IMR-90 (cell line): ENCODE measurements at regions not wholly inside any gene's neighbourhood (a gene's known extent, or its start where the extent isn't known, plus 50 kb on each side); places are given as distances from the start of the nearest gene placed in this dataset.

ENCODE experiments used
- ATAC-seq: fragments of 200-7000 bp; cut with Tn5 transposase; 2 replicates; pipeline ENCODE4 v1.9.1; 2020; ENCODE audit warnings: low read depth, mild to moderate bottlenecking, moderate library complexity
- BruUV-seq: library from RNA; stranded (reverse); fragments of 400-500 nt; replicated peaks from 2 replicates; lab custom pipeline; 2021; lab: Mats Ljungman, UMichigan
- CTCF ChIA-PET: fragments of 300-600 bp; formaldehyde crosslinking; extraction: SDS; loops from one replicate; lab custom pipeline; 2021; ENCODE audit warnings: antibody characterized with exemption; lab: Yijun Ruan, JAX
- POLR2A ChIA-PET: fragments of 300-600 bp; sonication (Branson Sonifier 250); formaldehyde crosslinking; loops from one replicate; lab custom pipeline; 2022; ENCODE audit warnings: antibody characterized with exemption; ENCODE audit not compliant: unreplicated experiment; lab: Charles Lee
- DNase-seq: peaks from one replicate; pipeline ENCODE4 v3.0.0; 2013
- H2AFZ ChIP-seq: replicated peaks from 2 replicates; pipeline ENCODE3; 2013; ENCODE audit warnings: low read length, mild to moderate bottlenecking; ENCODE audit not compliant: poor library complexity
- H2AK5ac ChIP-seq: 2 replicates; pipeline ENCODE4 v1.6.1; 2013; ENCODE audit warnings: low read depth, low read length, inconsistent platforms
- H2AK9ac ChIP-seq: replicated peaks from 2 replicates; pipeline ENCODE3; 2013; ENCODE audit warnings: mild to moderate bottlenecking, low read depth, low read length, moderate library complexity; ENCODE audit not compliant: poor library complexity
- H2BK120ac ChIP-seq: 2 replicates; pipeline ENCODE4 v1.6.1; 2013; ENCODE audit warnings: low read depth, low read length, inconsistent platforms
- H2BK15ac ChIP-seq: 3 replicates; pipeline ENCODE4 v1.6.1; 2013; ENCODE audit warnings: low read depth, low read length, inconsistent platforms
- H2BK20ac ChIP-seq: 2 replicates; pipeline ENCODE4 v1.6.1; 2013; ENCODE audit warnings: low read depth, mild to moderate bottlenecking, inconsistent platforms, low read length, moderate library complexity
- H2BK5ac ChIP-seq: 2 replicates; pipeline ENCODE4 v1.6.1; 2013; ENCODE audit warnings: mild to moderate bottlenecking, low read depth, low read length, inconsistent platforms; ENCODE audit not compliant: poor library complexity, severe bottlenecking
- H3K14ac ChIP-seq: replicated peaks from 2 replicates; pipeline ENCODE4 v1.6.1; 2013; ENCODE audit warnings: low read depth, low read length, inconsistent platforms
- H3K18ac ChIP-seq: 2 replicates; pipeline ENCODE4 v1.6.1; 2013; ENCODE audit warnings: low read depth, low read length, control low read depth
- H3K23ac ChIP-seq: 2 replicates; pipeline ENCODE4 v1.6.1; 2013; ENCODE audit warnings: low read depth, low read length, inconsistent platforms
- H3K27ac ChIP-seq: 2 replicates; pipeline ENCODE4 v1.5.1; 2013; ENCODE audit warnings: mild to moderate bottlenecking, control low read depth, low read length; ENCODE audit not compliant: insufficient read depth
- H3K27me3 ChIP-seq: 2 replicates; pipeline ENCODE4 v1.6.1; 2013; ENCODE audit warnings: low read length; ENCODE audit not compliant: control insufficient read depth, insufficient read depth
- H3K36me3 ChIP-seq: 2 replicates; pipeline ENCODE4 v1.6.1; 2013; ENCODE audit warnings: low read length, mixed read lengths; ENCODE audit not compliant: control insufficient read depth, insufficient read depth
- H3K4ac ChIP-seq: 2 replicates; pipeline ENCODE4 v1.6.1; 2013; ENCODE audit warnings: low read depth, low read length, inconsistent platforms
- H3K4me1 ChIP-seq: 2 replicates; pipeline ENCODE4 v1.6.1; 2013; ENCODE audit warnings: low read length, mixed read lengths; ENCODE audit not compliant: control insufficient read depth, insufficient read depth
- H3K4me2 ChIP-seq: 2 replicates; pipeline ENCODE4 v1.6.1; 2013; ENCODE audit warnings: low read depth, mild to moderate bottlenecking, control low read depth, low read length, moderate library complexity
- H3K4me3 ChIP-seq: 2 replicates; pipeline ENCODE4 v1.5.1; 2013; ENCODE audit warnings: low read depth, mild to moderate bottlenecking, control low read depth, low read length, moderate library complexity; ENCODE audit not compliant: insufficient read depth
- H3K56ac ChIP-seq: 2 replicates; pipeline ENCODE4 v1.6.1; 2013; ENCODE audit warnings: low read length, inconsistent platforms; ENCODE audit not compliant: insufficient read depth; ENCODE audit errors: extremely low read depth
- H3K79me1 ChIP-seq, 2 experiments: 2 replicates each; pipeline ENCODE4 v1.6.1; 2013; ENCODE audit warnings: low read length in 2 of 2, inconsistent platforms in 1 of 2, low read depth in 1 of 2
- H3K9ac ChIP-seq: 2 replicates; pipeline ENCODE4 v1.6.1; 2013; ENCODE audit warnings: low read depth, low read length, control low read depth
- H3K9me1 ChIP-seq: 2 replicates; pipeline ENCODE4 v1.6.1; 2013; ENCODE audit warnings: low read length, inconsistent platforms; ENCODE audit not compliant: insufficient read depth
- H3K9me3 ChIP-seq: 2 replicates; pipeline ENCODE4 v1.6.1; 2013; ENCODE audit warnings: low read length; ENCODE audit not compliant: control insufficient read depth, insufficient read depth
- H4K20me1 ChIP-seq: 2 replicates; pipeline ENCODE4 v1.6.1; 2013; ENCODE audit warnings: low read length, inconsistent platforms; ENCODE audit not compliant: insufficient read depth
- H4K5ac ChIP-seq: 2 replicates; pipeline ENCODE4 v1.6.1; 2013; ENCODE audit warnings: mild to moderate bottlenecking, low read depth, low read length, control low read depth
- H4K8ac ChIP-seq, 2 experiments: 2 replicates each; pipeline ENCODE4 v1.6.1; 2013; ENCODE audit warnings: low read depth in 2 of 2, low read length in 2 of 2, control low read depth in 1 of 2, inconsistent platforms in 1 of 2
- H4K91ac ChIP-seq: 2 replicates; pipeline ENCODE4 v1.6.1; 2013; ENCODE audit warnings: low read depth, low read length, inconsistent platforms; ENCODE audit not compliant: insufficient read depth
- CEBPB ChIP-seq: IDR thresholded peaks from 2 replicates; pipeline ENCODE4 v1.6.1; 2012; ENCODE audit warnings: low read depth, low read length, improper control_type of control experiment
- CHD1 ChIP-seq: IDR thresholded peaks from 2 replicates; pipeline ENCODE4 v1.6.1; 2012; ENCODE audit warnings: low read depth, low read length, improper control_type of control experiment
- FOS ChIP-seq: fragments of 150-350 bp; IDR thresholded peaks from 2 replicates; pipeline ENCODE4 v1.6.1; 2016; ENCODE audit warnings: low read depth, low read length
- MAFK ChIP-seq: IDR thresholded peaks from 2 replicates; pipeline ENCODE4 v1.6.1; 2012; ENCODE audit warnings: low read depth, low read length, improper control_type of control experiment
- MAZ ChIP-seq: IDR thresholded peaks from 2 replicates; pipeline ENCODE4 v1.6.1; 2012; ENCODE audit warnings: low read depth, mild to moderate bottlenecking, low read length, improper control_type of control experiment, moderate library complexity, borderline replicate concordance
- POLR2A ChIP-seq: IDR thresholded peaks from 2 replicates; pipeline ENCODE4 v1.6.1; 2012; ENCODE audit warnings: mild to moderate bottlenecking, low read depth, low read length
- RFX5 ChIP-seq: IDR thresholded peaks from 2 replicates; pipeline ENCODE4 v1.8.0; 2012; ENCODE audit warnings: low read depth, mild to moderate bottlenecking, low read length, moderate library complexity
- WGBS, 2 experiments: methylation state at CpG; one replicate each; pipeline versions ENCODE4 v1.1.5 to v1.1.7; 2013; ENCODE audit warnings: missing lambda C conversion rate in 2 of 2; ENCODE audit not compliant: insufficient read length in 1 of 2; ENCODE audit errors: extremely low coverage in 2 of 2; 5-methylcytosine and 5-hydroxymethylcytosine counted together
- dilution Hi-C: fragments of 300-500 bp; cut with HindIII; formaldehyde crosslinking; loops from one replicate; pipeline ENCODE4 v1.14.3; 2018; ENCODE audit warnings: low sequenced_read_pairs; ENCODE audit not compliant: unreplicated experiment
- in situ Hi-C: fragments of 300-500 bp; cut with MboI; formaldehyde crosslinking; loops from 3 replicates; pipeline ENCODE4 v1.14.3; 2019; ENCODE audit warnings: low sequenced_read_pairs, inconsistent platforms, mixed read lengths
- intact Hi-C: fragments of 100-400 bp; cut with micrococcal nuclease; formaldehyde crosslinking; loops from 2 replicates; pipeline ENCODE4 v1.10.0; 2022
- TF ChIP-seq, protein P1 (sequence below): conservative IDR thresholded peaks from 2 replicates; pipeline ENCODE4 v1.5.1; 2012; ENCODE audit warnings: mild to moderate bottlenecking, low read depth, low read length, improper control_type of control experiment

DNA sequence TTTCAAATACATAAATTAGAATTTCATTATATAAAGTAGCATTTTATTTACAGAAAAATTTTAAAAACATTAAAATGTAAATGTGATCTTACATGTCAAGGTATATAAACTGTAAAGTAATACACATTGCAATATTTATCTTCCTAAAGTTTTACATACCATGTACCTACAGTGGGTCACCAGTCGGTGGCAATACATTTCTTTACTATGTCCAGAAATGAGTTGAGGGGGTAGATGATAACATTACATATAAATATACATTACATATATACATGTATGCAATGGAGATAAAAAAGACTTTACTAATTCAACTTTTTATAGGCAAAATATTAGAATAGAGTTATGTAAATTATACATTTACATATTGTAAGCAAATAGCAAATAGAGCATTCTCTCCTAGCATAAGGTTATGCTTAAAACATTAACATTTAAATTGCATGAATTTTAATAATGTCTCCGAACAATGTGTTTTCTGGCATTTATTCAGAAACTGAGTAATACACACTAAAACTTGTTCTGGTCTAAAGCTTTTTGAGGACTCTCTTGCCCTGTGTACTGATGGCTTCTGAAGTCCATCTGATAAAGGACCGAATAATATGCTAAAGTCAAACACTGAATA lies 93.3 kb upstream of the NLGN1 start:
- no peak overlapping the region for H2AK5ac ChIP-seq
- DNase-seq (no peak), ATAC-seq (no peak)
- no peaks in the 10 kb centered on the region for H3K9me3 ChIP-seq
- no peak overlapping the region for H2BK15ac ChIP-seq
- dilution Hi-C loops: no loop called here
- no peaks in the 10 kb centered on the region for H3K27me3 ChIP-seq
- no CpG with 5 or more reads among the region's 3 CpGs for WGBS, 2 experiments
- no peaks in the 10 kb centered on the region for H3K4me1 ChIP-seq
- no peak overlapping the region for H3K9ac ChIP-seq
- H4K8ac ChIP-seq: no peak overlapping the region
- H3K79me1 ChIP-seq: no peaks in the 10 kb centered on the region
- no peaks in the 10 kb centered on the region for H3K36me3 ChIP-seq
- in situ Hi-C loops: no loop called here
- POLR2A ChIA-PET: no interaction called here
- no peak overlapping the region for H3K23ac ChIP-seq
- no peak overlapping the region for H4K91ac ChIP-seq
- CTCF ChIA-PET: no interaction called here
- no peak overlapping the region for H4K5ac ChIP-seq
- no TSS peak for BruUV-seq
- no peak overlapping the region for H3K14ac ChIP-seq
- H3K4ac ChIP-seq: no peak overlapping the region
- no peak overlapping the region for H3K4me3 ChIP-seq
- no peaks in the 10 kb centered on the region for H3K9me1 ChIP-seq
- H3K18ac ChIP-seq: no peak overlapping the region
- H4K20me1 ChIP-seq: no peaks in the 10 kb centered on the region
- no peak overlapping the region for H2AK9ac ChIP-seq
- TF ChIP-seq RFX5 (no peak), MAZ (no peak), POLR2A (no peak), FOS (no peak), CHD1 (no peak), CEBPB (no peak), MAFK (no peak)
- TF ChIP-seq, protein P1, sequence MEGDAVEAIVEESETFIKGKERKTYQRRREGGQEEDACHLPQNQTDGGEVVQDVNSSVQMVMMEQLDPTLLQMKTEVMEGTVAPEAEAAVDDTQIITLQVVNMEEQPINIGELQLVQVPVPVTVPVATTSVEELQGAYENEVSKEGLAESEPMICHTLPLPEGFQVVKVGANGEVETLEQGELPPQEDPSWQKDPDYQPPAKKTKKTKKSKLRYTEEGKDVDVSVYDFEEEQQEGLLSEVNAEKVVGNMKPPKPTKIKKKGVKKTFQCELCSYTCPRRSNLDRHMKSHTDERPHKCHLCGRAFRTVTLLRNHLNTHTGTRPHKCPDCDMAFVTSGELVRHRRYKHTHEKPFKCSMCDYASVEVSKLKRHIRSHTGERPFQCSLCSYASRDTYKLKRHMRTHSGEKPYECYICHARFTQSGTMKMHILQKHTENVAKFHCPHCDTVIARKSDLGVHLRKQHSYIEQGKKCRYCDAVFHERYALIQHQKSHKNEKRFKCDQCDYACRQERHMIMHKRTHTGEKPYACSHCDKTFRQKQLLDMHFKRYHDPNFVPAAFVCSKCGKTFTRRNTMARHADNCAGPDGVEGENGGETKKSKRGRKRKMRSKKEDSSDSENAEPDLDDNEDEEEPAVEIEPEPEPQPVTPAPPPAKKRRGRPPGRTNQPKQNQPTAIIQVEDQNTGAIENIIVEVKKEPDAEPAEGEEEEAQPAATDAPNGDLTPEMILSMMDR: no peak
- no peak overlapping the region for H3K27ac ChIP-seq
- no peak overlapping the region for H2BK120ac ChIP-seq
- H2AFZ ChIP-seq: no peak overlapping the region
- H3K4me2 ChIP-seq: no peak overlapping the region
- H2BK5ac ChIP-seq: no peak overlapping the region
- intact Hi-C loops: no loop called here
- no peak overlapping the region for H2BK20ac ChIP-seq
- no peak overlapping the region for H3K56ac ChIP-seq
